GM23338 (cell line): ENCODE measurements at regions not wholly inside any gene's neighbourhood (a gene's known extent, or its start where the extent isn't known, plus 50 kb on each side); places are given as distances from the start of the nearest gene placed in this dataset.

Source experiments
- ATAC-seq: fragments of 200-7000 bp; cut with Tn5 transposase; 3 replicates; pipeline ENCODE4 v1.9.1; 2020
- DNase-seq: peaks from one replicate; pipeline ENCODE4 v3.0.0-alpha.2; 2015; ENCODE audit warnings: low spot score
- H2AFZ ChIP-seq: fragments of 200-600 bp; sonication (generic); 2 replicates; pipeline ENCODE4 v1.8.0; 2016; ENCODE audit warnings: antibody characterized with exemption, mild to moderate bottlenecking, moderate library complexity
- H3F3A ChIP-seq: fragments of 200-600 bp; sonication (generic); replicated peaks from 2 replicates; pipeline ENCODE4 v1.8.0; 2017; ENCODE audit warnings: antibody characterized with exemption, mixed run types, low read depth
- H3K27ac ChIP-seq: fragments of 200-600 bp; sonication (generic); 2 replicates; pipeline ENCODE4 v1.6.1; 2016; ENCODE audit warnings: low read depth
- H3K27me3 ChIP-seq: fragments of 200-600 bp; sonication (generic); 2 replicates; pipeline ENCODE4 v1.8.0; 2016; ENCODE audit warnings: mild to moderate bottlenecking, mixed run types, moderate library complexity; ENCODE audit not compliant: insufficient read depth
- H3K36me3 ChIP-seq: fragments of 200-600 bp; sonication (generic); 2 replicates; pipeline ENCODE4 v1.8.0; 2016; ENCODE audit warnings: mild to moderate bottlenecking; ENCODE audit not compliant: insufficient read depth
- H3K4me1 ChIP-seq: fragments of 200-600 bp; sonication (generic); 2 replicates; pipeline ENCODE4 v1.8.0; 2016; ENCODE audit warnings: mild to moderate bottlenecking, moderate library complexity; ENCODE audit not compliant: insufficient read depth
- H3K4me2 ChIP-seq: fragments of 200-600 bp; sonication (generic); 2 replicates; pipeline ENCODE4 v1.7.1; 2017; ENCODE audit warnings: mixed run types
- H3K4me3 ChIP-seq: fragments of 200-600 bp; sonication (generic); 2 replicates; pipeline ENCODE4 v1.6.1; 2016; ENCODE audit warnings: mixed run types
- H3K79me2 ChIP-seq: fragments of 200-600 bp; sonication (generic); replicated peaks from 2 replicates; pipeline ENCODE4 v1.8.0; 2017; ENCODE audit warnings: mild to moderate bottlenecking; ENCODE audit not compliant: insufficient read depth
- H3K9me2 ChIP-seq: fragments of 200-600 bp; sonication (generic); 2 replicates; pipeline ENCODE4 v1.8.0; 2017; ENCODE audit not compliant: insufficient read depth
- H4K20me1 ChIP-seq: fragments of 200-600 bp; sonication (generic); replicated peaks from 2 replicates; pipeline ENCODE4 v1.8.0; 2017; ENCODE audit warnings: mild to moderate bottlenecking; ENCODE audit not compliant: insufficient read depth
- H3K27ac Mint-ChIP-seq: 2 replicates; pipeline ENCODE4 v1.8.0; 2020; ENCODE audit warnings: inconsistent platforms, mild to moderate bottlenecking, moderate library complexity, mixed read lengths
- H3K27me3 Mint-ChIP-seq: 3 replicates; pipeline ENCODE4 v1.8.0; 2022; ENCODE audit warnings: low read depth, mild to moderate bottlenecking, moderate library complexity, mixed read lengths, inconsistent platforms; ENCODE audit not compliant: insufficient read depth, poor library complexity
- H3K36me3 Mint-ChIP-seq: 3 replicates; pipeline ENCODE4 v1.8.0; 2021; ENCODE audit warnings: low read depth, mild to moderate bottlenecking, inconsistent platforms, moderate library complexity, mixed read lengths
- H3K4me1 Mint-ChIP-seq: 3 replicates; pipeline ENCODE4 v1.8.0; 2020; ENCODE audit warnings: mild to moderate bottlenecking, inconsistent platforms, mixed read lengths
- H3K4me3 Mint-ChIP-seq: 3 replicates; pipeline ENCODE4 v1.8.0; 2021; ENCODE audit warnings: moderate library complexity, mild to moderate bottlenecking, inconsistent platforms, mixed read lengths
- H3K9me3 Mint-ChIP-seq: 3 replicates; pipeline ENCODE4 v1.8.0; 2020; ENCODE audit warnings: moderate library complexity, mild to moderate bottlenecking, inconsistent platforms, mixed read lengths
- CREB1 ChIP-seq: fragments of 250-450 bp; sonication (Bioruptor Pico); IDR thresholded peaks from 2 replicates; pipeline ENCODE4 v1.5.0; 2020; ENCODE audit warnings: low read depth, mild to moderate bottlenecking, moderate library complexity
- EZH2 ChIP-seq: fragments of 200-600 bp; sonication (generic); IDR thresholded peaks from one replicate; pipeline ENCODE4 v1.8.0; 2017; ENCODE audit warnings: antibody characterized with exemption, mild to moderate bottlenecking, low read depth; ENCODE audit not compliant: unreplicated experiment
- EZH2phosphoT487 ChIP-seq: fragments of 200-600 bp; sonication (generic); IDR thresholded peaks from one replicate; pipeline ENCODE4 v1.8.1; 2018; ENCODE audit warnings: antibody characterized with exemption; ENCODE audit not compliant: unreplicated experiment
- JUNB ChIP-seq: IDR thresholded peaks from one replicate; pipeline ENCODE4 v1.6.1; 2016; ENCODE audit warnings: antibody characterized with exemption; ENCODE audit not compliant: unreplicated experiment
- POLR2AphosphoS5 ChIP-seq: IDR thresholded peaks from 2 replicates; pipeline ENCODE4 v1.6.1; 2016; ENCODE audit warnings: antibody characterized with exemption, low read depth
- STAT1 ChIP-seq: IDR thresholded peaks from one replicate; pipeline ENCODE4 v1.6.1; 2016; ENCODE audit warnings: antibody characterized with exemption; ENCODE audit not compliant: unreplicated experiment
- ZNF114 ChIP-seq: fragments of 250-450 bp; sonication (Bioruptor Pico); IDR thresholded peaks from 2 replicates; pipeline ENCODE4 v1.5.0; 2020; ENCODE audit warnings: mild to moderate bottlenecking, moderate library complexity
- ZNF331 ChIP-seq: fragments of 250-450 bp; sonication (Bioruptor Pico); IDR thresholded peaks from 2 replicates; pipeline ENCODE4 v1.5.0; 2020; ENCODE audit warnings: low read depth, mild to moderate bottlenecking, moderate library complexity
- TF ChIP-seq, protein P1 (sequence below), 2 experiments: fragments of 200-600 bp in 1 of 2; sonication (generic) in 1 of 2; conservative IDR thresholded peaks; 2 replicates each; pipeline versions ENCODE4 v1.5.1 to v1.6.1; 2016 to 2017; ENCODE audit warnings: antibody characterized with exemption in 2 of 2, low read depth in 2 of 2, mild to moderate bottlenecking in 2 of 2, moderate library complexity in 1 of 2
- TF ChIP-seq, protein P2 (sequence below): fragments of 250-450 bp; sonication (Bioruptor Pico); IDR thresholded peaks from 2 replicates; pipeline ENCODE4 v1.5.0; 2020; ENCODE audit warnings: mild to moderate bottlenecking, moderate library complexity
- TF ChIP-seq, protein P3 (sequence below): IDR thresholded peaks from 2 replicates; pipeline ENCODE4 v1.6.1; 2016; ENCODE audit warnings: antibody characterized with exemption

DNA sequence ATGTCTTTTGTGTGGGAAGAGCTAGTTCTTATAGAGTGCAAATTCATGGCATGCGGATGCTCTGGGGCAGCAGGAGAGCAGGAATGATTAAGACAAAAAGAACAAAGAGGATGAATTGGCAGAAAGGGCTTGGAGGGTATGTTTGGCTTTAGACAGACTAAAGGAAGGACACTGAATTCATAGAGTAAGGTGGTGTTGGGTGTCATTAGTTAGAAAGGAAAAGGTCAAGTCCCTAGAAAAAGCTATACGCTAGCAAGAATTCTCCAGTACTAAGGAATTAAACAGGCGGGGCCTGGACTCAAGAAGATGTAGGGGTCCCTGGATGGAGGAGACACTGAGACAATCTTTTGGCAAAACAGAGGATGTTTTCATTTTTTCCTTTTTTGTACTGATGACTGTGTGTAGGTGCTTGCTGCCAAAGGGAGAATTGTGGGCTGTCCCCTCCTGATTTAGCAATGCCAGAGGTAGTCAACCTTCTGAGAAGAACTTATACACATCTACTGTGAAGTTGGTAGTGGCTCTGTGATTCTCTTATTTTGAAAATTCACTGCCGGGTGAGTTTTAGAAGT, 391.0 kb downstream of the SPRY1 start:
- H3K27ac Mint-ChIP-seq = peak overlapping the region; percentile 5; the same call in 1 of the 2 replicates
- no peaks in the 10 kb centered on the region for H4K20me1 ChIP-seq
- no peak overlapping the region for H3K4me3 ChIP-seq
- ATAC-seq (0 out of 3 replicates have a peak, but pooled peaks have one; percentile 40), DNase-seq (peak; percentile 11)
- no peaks in the 10 kb centered on the region for H3K36me3 Mint-ChIP-seq
- H3K4me3 Mint-ChIP-seq = no peak overlapping the region
- H3K4me1 ChIP-seq = peaks cover 26% of the 10 kb centered on the region
- H3F3A ChIP-seq = no peaks in the 10 kb centered on the region
- H3K27me3 Mint-ChIP-seq = peaks cover 2% of the 10 kb centered on the region
- H3K79me2 ChIP-seq = no peaks in the 10 kb centered on the region
- no peaks in the 10 kb centered on the region for H3K9me3 Mint-ChIP-seq
- peaks cover 11% of the 10 kb centered on the region; the same call in 1 of the 2 replicates for H3K9me2 ChIP-seq
- H3K27me3 ChIP-seq = no peaks in the 10 kb centered on the region
- TF ChIP-seq EZH2phosphoT487 = no peak
- no peak for TF ChIP-seq EZH2
- peaks cover 37% of the 10 kb centered on the region for H3K4me1 Mint-ChIP-seq
- H3K36me3 ChIP-seq = no peaks in the 10 kb centered on the region
- no peak overlapping the region for H3K27ac ChIP-seq
- H2AFZ ChIP-seq = no peak overlapping the region
- no peak overlapping the region for H3K4me2 ChIP-seq

- Histone ChIP-seq H3K27me3 (no peaks in the 10 kb centered on the region), H3F3A (no peaks in the 10 kb centered on the region), H3K4me1 (peaks cover 32% of the 10 kb centered on the region), H3K36me3 (no peaks in the 10 kb centered on the region), H2AFZ (no peak overlapping the region), H4K20me1 (no peaks in the 10 kb centered on the region), H3K79me2 (no peaks in the 10 kb centered on the region), H3K4me2 (no peak overlapping the region), H3K27ac (no peak overlapping the region), H3K4me3 (no peak overlapping the region), H3K9me2 (peaks cover 11% of the 10 kb centered on the region; the same call in 1 of the 2 replicates)
- H3K9me3 Mint-ChIP-seq = no peaks in the 10 kb centered on the region
- H3K27me3 Mint-ChIP-seq = peaks cover 2% of the 10 kb centered on the region
- H3K4me3 Mint-ChIP-seq = no peak overlapping the region
- ATAC-seq (no peak), DNase-seq (no peak)
- peaks cover 34% of the 10 kb centered on the region for H3K4me1 Mint-ChIP-seq
- no peak overlapping the region for H3K27ac Mint-ChIP-seq
- no peaks in the 10 kb centered on the region for H3K36me3 Mint-ChIP-seq
- no peak for TF ChIP-seq ZNF331 (CRISPR knock-in tag)
- no peak for TF ChIP-seq EZH2phosphoT487
- no peak for TF ChIP-seq EZH2
- TF ChIP-seq, protein P1, sequence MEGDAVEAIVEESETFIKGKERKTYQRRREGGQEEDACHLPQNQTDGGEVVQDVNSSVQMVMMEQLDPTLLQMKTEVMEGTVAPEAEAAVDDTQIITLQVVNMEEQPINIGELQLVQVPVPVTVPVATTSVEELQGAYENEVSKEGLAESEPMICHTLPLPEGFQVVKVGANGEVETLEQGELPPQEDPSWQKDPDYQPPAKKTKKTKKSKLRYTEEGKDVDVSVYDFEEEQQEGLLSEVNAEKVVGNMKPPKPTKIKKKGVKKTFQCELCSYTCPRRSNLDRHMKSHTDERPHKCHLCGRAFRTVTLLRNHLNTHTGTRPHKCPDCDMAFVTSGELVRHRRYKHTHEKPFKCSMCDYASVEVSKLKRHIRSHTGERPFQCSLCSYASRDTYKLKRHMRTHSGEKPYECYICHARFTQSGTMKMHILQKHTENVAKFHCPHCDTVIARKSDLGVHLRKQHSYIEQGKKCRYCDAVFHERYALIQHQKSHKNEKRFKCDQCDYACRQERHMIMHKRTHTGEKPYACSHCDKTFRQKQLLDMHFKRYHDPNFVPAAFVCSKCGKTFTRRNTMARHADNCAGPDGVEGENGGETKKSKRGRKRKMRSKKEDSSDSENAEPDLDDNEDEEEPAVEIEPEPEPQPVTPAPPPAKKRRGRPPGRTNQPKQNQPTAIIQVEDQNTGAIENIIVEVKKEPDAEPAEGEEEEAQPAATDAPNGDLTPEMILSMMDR (conservative IDR thresholded peaks at IDR 0.05; ENCODE audit: low read depth in 2 of 2) = no peak
- TF ChIP-seq CREB1 (CRISPR knock-in tag) = no peak
- no peak for TF ChIP-seq JUNB
- no peak for TF ChIP-seq POLR2AphosphoS5
- TF ChIP-seq ZNF114 (CRISPR knock-in tag) = no peak
- TF ChIP-seq, protein P2, sequence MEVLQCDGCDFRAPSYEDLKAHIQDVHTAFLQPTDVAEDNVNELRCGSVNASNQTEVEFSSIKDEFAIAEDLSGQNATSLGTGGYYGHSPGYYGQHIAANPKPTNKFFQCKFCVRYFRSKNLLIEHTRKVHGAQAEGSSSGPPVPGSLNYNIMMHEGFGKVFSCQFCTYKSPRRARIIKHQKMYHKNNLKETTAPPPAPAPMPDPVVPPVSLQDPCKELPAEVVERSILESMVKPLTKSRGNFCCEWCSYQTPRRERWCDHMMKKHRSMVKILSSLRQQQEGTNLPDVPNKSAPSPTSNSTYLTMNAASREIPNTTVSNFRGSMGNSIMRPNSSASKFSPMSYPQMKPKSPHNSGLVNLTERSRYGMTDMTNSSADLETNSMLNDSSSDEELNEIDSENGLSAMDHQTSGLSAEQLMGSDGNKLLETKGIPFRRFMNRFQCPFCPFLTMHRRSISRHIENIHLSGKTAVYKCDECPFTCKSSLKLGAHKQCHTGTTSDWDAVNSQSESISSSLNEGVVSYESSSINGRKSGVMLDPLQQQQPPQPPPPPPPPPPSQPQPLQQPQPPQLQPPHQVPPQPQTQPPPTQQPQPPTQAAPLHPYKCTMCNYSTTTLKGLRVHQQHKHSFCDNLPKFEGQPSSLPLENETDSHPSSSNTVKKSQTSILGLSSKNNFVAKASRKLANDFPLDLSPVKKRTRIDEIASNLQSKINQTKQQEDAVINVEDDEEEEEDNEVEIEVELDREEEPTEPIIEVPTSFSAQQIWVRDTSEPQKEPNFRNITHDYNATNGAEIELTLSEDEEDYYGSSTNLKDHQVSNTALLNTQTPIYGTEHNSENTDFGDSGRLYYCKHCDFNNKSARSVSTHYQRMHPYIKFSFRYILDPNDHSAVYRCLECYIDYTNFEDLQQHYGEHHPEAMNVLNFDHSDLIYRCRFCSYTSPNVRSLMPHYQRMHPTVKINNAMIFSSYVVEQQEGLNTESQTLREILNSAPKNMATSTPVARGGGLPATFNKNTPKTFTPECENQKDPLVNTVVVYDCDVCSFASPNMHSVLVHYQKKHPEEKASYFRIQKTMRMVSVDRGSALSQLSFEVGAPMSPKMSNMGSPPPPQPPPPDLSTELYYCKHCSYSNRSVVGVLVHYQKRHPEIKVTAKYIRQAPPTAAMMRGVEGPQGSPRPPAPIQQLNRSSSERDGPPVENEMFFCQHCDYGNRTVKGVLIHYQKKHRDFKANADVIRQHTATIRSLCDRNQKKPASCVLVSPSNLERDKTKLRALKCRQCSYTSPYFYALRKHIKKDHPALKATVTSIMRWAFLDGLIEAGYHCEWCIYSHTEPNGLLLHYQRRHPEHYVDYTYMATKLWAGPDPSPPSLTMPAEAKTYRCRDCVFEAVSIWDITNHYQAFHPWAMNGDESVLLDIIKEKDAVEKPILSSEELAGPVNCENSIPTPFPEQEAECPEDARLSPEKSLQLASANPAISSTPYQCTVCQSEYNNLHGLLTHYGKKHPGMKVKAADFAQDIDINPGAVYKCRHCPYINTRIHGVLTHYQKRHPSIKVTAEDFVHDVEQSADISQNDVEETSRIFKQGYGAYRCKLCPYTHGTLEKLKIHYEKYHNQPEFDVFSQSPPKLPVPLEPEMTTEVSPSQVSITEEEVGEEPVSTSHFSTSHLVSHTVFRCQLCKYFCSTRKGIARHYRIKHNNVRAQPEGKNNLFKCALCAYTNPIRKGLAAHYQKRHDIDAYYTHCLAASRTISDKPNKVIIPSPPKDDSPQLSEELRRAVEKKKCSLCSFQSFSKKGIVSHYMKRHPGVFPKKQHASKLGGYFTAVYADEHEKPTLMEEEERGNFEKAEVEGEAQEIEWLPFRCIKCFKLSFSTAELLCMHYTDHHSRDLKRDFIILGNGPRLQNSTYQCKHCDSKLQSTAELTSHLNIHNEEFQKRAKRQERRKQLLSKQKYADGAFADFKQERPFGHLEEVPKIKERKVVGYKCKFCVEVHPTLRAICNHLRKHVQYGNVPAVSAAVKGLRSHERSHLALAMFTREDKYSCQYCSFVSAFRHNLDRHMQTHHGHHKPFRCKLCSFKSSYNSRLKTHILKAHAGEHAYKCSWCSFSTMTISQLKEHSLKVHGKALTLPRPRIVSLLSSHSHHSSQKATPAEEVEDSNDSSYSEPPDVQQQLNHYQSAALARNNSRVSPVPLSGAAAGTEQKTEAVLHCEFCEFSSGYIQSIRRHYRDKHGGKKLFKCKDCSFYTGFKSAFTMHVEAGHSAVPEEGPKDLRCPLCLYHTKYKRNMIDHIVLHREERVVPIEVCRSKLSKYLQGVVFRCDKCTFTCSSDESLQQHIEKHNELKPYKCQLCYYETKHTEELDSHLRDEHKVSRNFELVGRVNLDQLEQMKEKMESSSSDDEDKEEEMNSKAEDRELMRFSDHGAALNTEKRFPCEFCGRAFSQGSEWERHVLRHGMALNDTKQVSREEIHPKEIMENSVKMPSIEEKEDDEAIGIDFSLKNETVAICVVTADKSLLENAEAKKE (CRISPR knock-in tag) = no peak
- TF ChIP-seq STAT1 = no peak
- TF ChIP-seq, protein P3, sequence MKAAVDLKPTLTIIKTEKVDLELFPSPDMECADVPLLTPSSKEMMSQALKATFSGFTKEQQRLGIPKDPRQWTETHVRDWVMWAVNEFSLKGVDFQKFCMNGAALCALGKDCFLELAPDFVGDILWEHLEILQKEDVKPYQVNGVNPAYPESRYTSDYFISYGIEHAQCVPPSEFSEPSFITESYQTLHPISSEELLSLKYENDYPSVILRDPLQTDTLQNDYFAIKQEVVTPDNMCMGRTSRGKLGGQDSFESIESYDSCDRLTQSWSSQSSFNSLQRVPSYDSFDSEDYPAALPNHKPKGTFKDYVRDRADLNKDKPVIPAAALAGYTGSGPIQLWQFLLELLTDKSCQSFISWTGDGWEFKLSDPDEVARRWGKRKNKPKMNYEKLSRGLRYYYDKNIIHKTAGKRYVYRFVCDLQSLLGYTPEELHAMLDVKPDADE = no peak
These were observed 392.0 kb downstream of the SPRY1 start for GRCh38 chr4:123788577-123788976.
